H9 (cell line): ENCODE measurements at regions not wholly inside any gene's neighbourhood (a gene's known extent, or its start where the extent isn't known, plus 50 kb on each side); places are given as distances from the start of the nearest gene placed in this dataset.

ENCODE experiments used
- DNase-seq: peaks from one replicate; pipeline ENCODE4 v3.0.0-alpha.2; 2017
- H2AFZ ChIP-seq: one replicate; pipeline ENCODE4 v1.6.1; 2013; ENCODE audit warnings: mild to moderate bottlenecking, low read length, control low read depth, moderate library complexity
- H2AK5ac ChIP-seq: 2 replicates; pipeline ENCODE4 v1.6.1; 2013; ENCODE audit warnings: low read length, control low read depth, mixed read lengths; ENCODE audit not compliant: insufficient read length
- H2BK120ac ChIP-seq: one replicate; pipeline ENCODE4 v1.6.1; 2013; ENCODE audit warnings: low read depth, mild to moderate bottlenecking, low read length, control low read depth, inconsistent platforms; ENCODE audit not compliant: poor library complexity, severe bottlenecking
- H2BK12ac ChIP-seq: 2 replicates; pipeline ENCODE4 v1.6.1; 2013; ENCODE audit warnings: low read length, control low read depth, mixed read lengths, low read depth; ENCODE audit not compliant: insufficient read length
- H2BK15ac ChIP-seq: 2 replicates; pipeline ENCODE4 v1.6.1; 2013; ENCODE audit warnings: low read depth, low read length, control low read depth
- H2BK20ac ChIP-seq: one replicate; pipeline ENCODE4 v1.6.1; 2013; ENCODE audit warnings: low read depth, mild to moderate bottlenecking, low read length, control low read depth, inconsistent platforms; ENCODE audit not compliant: poor library complexity, severe bottlenecking
- H2BK5ac ChIP-seq: 2 replicates; pipeline ENCODE4 v1.6.1; 2013; ENCODE audit warnings: low read length, control low read depth, mixed read lengths; ENCODE audit not compliant: insufficient read length
- H3K14ac ChIP-seq: 2 replicates; pipeline ENCODE4 v1.6.1; 2013; ENCODE audit warnings: low read length, control low read depth; ENCODE audit not compliant: insufficient read depth
- H3K18ac ChIP-seq: 2 replicates; pipeline ENCODE4 v1.6.1; 2013; ENCODE audit warnings: low read depth, mild to moderate bottlenecking, mixed read lengths, low read length, control low read depth; ENCODE audit not compliant: insufficient read length
- H3K23ac ChIP-seq: 2 replicates; pipeline ENCODE4 v1.6.1; 2013; ENCODE audit warnings: low read length, control low read depth, mixed read lengths, low read depth; ENCODE audit not compliant: insufficient read length
- H3K23me2 ChIP-seq: 2 replicates; pipeline ENCODE4 v1.6.1; 2013; ENCODE audit warnings: low read depth, mild to moderate bottlenecking, mixed read lengths, low read length, control low read depth; ENCODE audit not compliant: insufficient read length, poor library complexity, severe bottlenecking
- H3K27ac ChIP-seq: 2 replicates; pipeline ENCODE4 v1.5.1; 2013; ENCODE audit warnings: low read length, control low read depth, mixed read lengths, low read depth; ENCODE audit not compliant: insufficient read length
- H3K27me3 ChIP-seq: 2 replicates; pipeline ENCODE4 v1.6.1; 2013; ENCODE audit warnings: low read length, control low read depth, inconsistent platforms; ENCODE audit not compliant: insufficient read depth
- H3K4ac ChIP-seq: 2 replicates; pipeline ENCODE4 v1.6.1; 2013; ENCODE audit warnings: low read depth, mild to moderate bottlenecking, control low read depth, inconsistent platforms, low read length, moderate library complexity
- H3K4me1 ChIP-seq: 2 replicates; pipeline ENCODE4 v1.6.1; 2013; ENCODE audit warnings: low read length, control low read depth, inconsistent platforms; ENCODE audit not compliant: insufficient read depth
- H3K4me2 ChIP-seq: 2 replicates; pipeline ENCODE4 v1.6.1; 2013; ENCODE audit warnings: low read length, control low read depth, mixed read lengths; ENCODE audit not compliant: insufficient read length, insufficient read depth
- H3K56ac ChIP-seq: 2 replicates; pipeline ENCODE4 v1.6.1; 2013; ENCODE audit warnings: low read depth, mild to moderate bottlenecking, mixed read lengths, low read length, control low read depth; ENCODE audit not compliant: insufficient read length
- H3K79me1 ChIP-seq: 2 replicates; pipeline ENCODE4 v1.6.1; 2013; ENCODE audit warnings: low read depth, mild to moderate bottlenecking, moderate library complexity, low read length, control low read depth, inconsistent platforms; ENCODE audit not compliant: insufficient read depth, poor library complexity, severe bottlenecking
- H3K79me2 ChIP-seq: 2 replicates; pipeline ENCODE4 v1.6.1; 2013; ENCODE audit warnings: low read length, control low read depth, inconsistent platforms; ENCODE audit not compliant: insufficient read depth
- H3K9ac ChIP-seq: 2 replicates; pipeline ENCODE4 v1.6.1; 2013; ENCODE audit warnings: low read length, control low read depth, mixed read lengths; ENCODE audit not compliant: insufficient read length; ENCODE audit errors: extremely low read depth
- H3K9me3 ChIP-seq: one replicate; pipeline ENCODE4 v1.6.1; 2013; ENCODE audit warnings: low read depth, low read length, inconsistent platforms; ENCODE audit not compliant: control insufficient read depth
- H3T11ph ChIP-seq: one replicate; pipeline ENCODE4 v1.6.1; 2013; ENCODE audit warnings: mild to moderate bottlenecking, low read length, control low read depth, inconsistent platforms
- H4K20me1 ChIP-seq: one replicate; pipeline ENCODE4 v1.6.1; 2013; ENCODE audit not compliant: control insufficient read depth, insufficient read length, insufficient read depth
- H4K5ac ChIP-seq: 2 replicates; pipeline ENCODE4 v1.6.1; 2013; ENCODE audit warnings: low read depth, mild to moderate bottlenecking, mixed read lengths, low read length, control low read depth; ENCODE audit not compliant: insufficient read length
- H4K8ac ChIP-seq: replicated peaks from 2 replicates; pipeline ENCODE4 v1.6.1; 2013; ENCODE audit warnings: low read length, control low read depth, mixed read lengths, low read depth; ENCODE audit not compliant: insufficient read length
- H4K91ac ChIP-seq: 2 replicates; pipeline ENCODE4 v1.6.1; 2013; ENCODE audit warnings: low read depth, mild to moderate bottlenecking, moderate library complexity, mixed read lengths, low read length, control low read depth; ENCODE audit not compliant: insufficient read length
- H3K27ac Mint-ChIP-seq, 3 experiments: 2 replicates in 2 of 3; 3 replicates in 1 of 3; pipeline ENCODE4 v1.8.0; 2020 to 2021; ENCODE audit warnings: mixed read lengths in 3 of 3, mild to moderate bottlenecking in 1 of 3, moderate library complexity in 1 of 3
- H3K27me3 Mint-ChIP-seq: 2 replicates; pipeline ENCODE4 v1.8.0; 2021; ENCODE audit warnings: low read depth, mild to moderate bottlenecking, moderate library complexity, mixed read lengths
- H3K36me3 Mint-ChIP-seq, 3 experiments: 2 replicates in 2 of 3; 3 replicates in 1 of 3; pipeline ENCODE4 v1.8.0; 2020 to 2021; ENCODE audit warnings: low read depth in 3 of 3, mixed read lengths in 3 of 3; ENCODE audit not compliant: insufficient read depth in 1 of 3
- H3K4me1 Mint-ChIP-seq, 2 experiments: 2 replicates each; pipeline ENCODE4 v1.8.0; 2020; ENCODE audit warnings: mixed read lengths in 2 of 2
- H3K4me3 Mint-ChIP-seq, 2 experiments: 2 replicates in 1 of 2; 3 replicates in 1 of 2; pipeline ENCODE4 v1.8.0; 2020 to 2021; ENCODE audit warnings: mild to moderate bottlenecking in 2 of 2, mixed read lengths in 2 of 2, moderate library complexity in 1 of 2
- H3K9me3 Mint-ChIP-seq, 2 experiments: 2 replicates in 1 of 2; 3 replicates in 1 of 2; pipeline ENCODE4 v1.8.0; 2020; ENCODE audit warnings: mild to moderate bottlenecking in 2 of 2, mixed read lengths in 2 of 2, moderate library complexity in 1 of 2
- WGBS: extraction: QIAGEN DNeasy Blood & Tissue Kit; methylation state at CpG from one replicate; pipeline ENCODE4 v1.1.7; 2013; ENCODE audit warnings: missing lambda C conversion rate, low lambda C conversion rate, mixed read lengths; ENCODE audit not compliant: insufficient read length; ENCODE audit errors: extremely low coverage; 5-methylcytosine and 5-hydroxymethylcytosine counted together
- TF ChIP-seq, protein P1 (sequence below): fragments of 200-600 bp; sonication (generic); conservative IDR thresholded peaks from 3 replicates; pipeline ENCODE4 v1.8.0; 2021; ENCODE audit warnings: antibody characterized with exemption, mild to moderate bottlenecking

GRCh38 chr1:69499203-69499803 lies 68.4 kb upstream of the LRRC7 start:
- Histone ChIP-seq H3K56ac (no peak overlapping the region), H3K4me2 (no peak overlapping the region), H3K27me3 (no peaks in the 10 kb centered on the region), H3T11ph (no peak overlapping the region), H3K9me3 (no peaks in the 10 kb centered on the region), H3K4me1 (no peaks in the 10 kb centered on the region), H3K27ac (no peak overlapping the region), H3K18ac (no peak overlapping the region), H4K20me1 (no peaks in the 10 kb centered on the region), H2BK15ac (no peak overlapping the region), H3K14ac (no peak overlapping the region), H2BK120ac (no peak overlapping the region), H2BK12ac (no peak overlapping the region), H2AK5ac (no peak overlapping the region), H2BK20ac (no peak overlapping the region), H4K5ac (no peak overlapping the region), H2AFZ (no peak overlapping the region), H3K23ac (no peak overlapping the region), H3K79me1 (no peaks in the 10 kb centered on the region), H4K8ac (no peak overlapping the region), H3K23me2 (no peaks in the 10 kb centered on the region), H4K91ac (no peak overlapping the region), H2BK5ac (no peak overlapping the region), H3K79me2 (no peaks in the 10 kb centered on the region), H3K4ac (no peak overlapping the region), H3K9ac (no peak overlapping the region)
- H3K4me1 Mint-ChIP-seq: no peaks in the 10 kb centered on the region
- H3K27me3 Mint-ChIP-seq: no peaks in the 10 kb centered on the region
- TF ChIP-seq, protein P1, sequence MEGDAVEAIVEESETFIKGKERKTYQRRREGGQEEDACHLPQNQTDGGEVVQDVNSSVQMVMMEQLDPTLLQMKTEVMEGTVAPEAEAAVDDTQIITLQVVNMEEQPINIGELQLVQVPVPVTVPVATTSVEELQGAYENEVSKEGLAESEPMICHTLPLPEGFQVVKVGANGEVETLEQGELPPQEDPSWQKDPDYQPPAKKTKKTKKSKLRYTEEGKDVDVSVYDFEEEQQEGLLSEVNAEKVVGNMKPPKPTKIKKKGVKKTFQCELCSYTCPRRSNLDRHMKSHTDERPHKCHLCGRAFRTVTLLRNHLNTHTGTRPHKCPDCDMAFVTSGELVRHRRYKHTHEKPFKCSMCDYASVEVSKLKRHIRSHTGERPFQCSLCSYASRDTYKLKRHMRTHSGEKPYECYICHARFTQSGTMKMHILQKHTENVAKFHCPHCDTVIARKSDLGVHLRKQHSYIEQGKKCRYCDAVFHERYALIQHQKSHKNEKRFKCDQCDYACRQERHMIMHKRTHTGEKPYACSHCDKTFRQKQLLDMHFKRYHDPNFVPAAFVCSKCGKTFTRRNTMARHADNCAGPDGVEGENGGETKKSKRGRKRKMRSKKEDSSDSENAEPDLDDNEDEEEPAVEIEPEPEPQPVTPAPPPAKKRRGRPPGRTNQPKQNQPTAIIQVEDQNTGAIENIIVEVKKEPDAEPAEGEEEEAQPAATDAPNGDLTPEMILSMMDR: no peak
- no peak for DNase-seq
- H3K36me3 Mint-ChIP-seq: no peaks in the 10 kb centered on the region
- H3K27ac Mint-ChIP-seq: no peak overlapping the region; a peak in 1 of 7 replicates
- no peaks in the 10 kb centered on the region for H3K9me3 Mint-ChIP-seq
- WGBS: no CpG with 5 or more reads among the region's 7 CpGs
- no peak overlapping the region for H3K4me3 Mint-ChIP-seq
